ENCODE measurements at regions not wholly inside any gene's neighbourhood (a gene's known extent, or its start where the extent isn't known, plus 50 kb on each side); places are given as distances from the start of the nearest gene placed in this dataset.

GRCh38 chr5:133888625-133888991 is 79.8 kb downstream of the C5orf15 start:
- TF ChIP-seq, protein P1, sequence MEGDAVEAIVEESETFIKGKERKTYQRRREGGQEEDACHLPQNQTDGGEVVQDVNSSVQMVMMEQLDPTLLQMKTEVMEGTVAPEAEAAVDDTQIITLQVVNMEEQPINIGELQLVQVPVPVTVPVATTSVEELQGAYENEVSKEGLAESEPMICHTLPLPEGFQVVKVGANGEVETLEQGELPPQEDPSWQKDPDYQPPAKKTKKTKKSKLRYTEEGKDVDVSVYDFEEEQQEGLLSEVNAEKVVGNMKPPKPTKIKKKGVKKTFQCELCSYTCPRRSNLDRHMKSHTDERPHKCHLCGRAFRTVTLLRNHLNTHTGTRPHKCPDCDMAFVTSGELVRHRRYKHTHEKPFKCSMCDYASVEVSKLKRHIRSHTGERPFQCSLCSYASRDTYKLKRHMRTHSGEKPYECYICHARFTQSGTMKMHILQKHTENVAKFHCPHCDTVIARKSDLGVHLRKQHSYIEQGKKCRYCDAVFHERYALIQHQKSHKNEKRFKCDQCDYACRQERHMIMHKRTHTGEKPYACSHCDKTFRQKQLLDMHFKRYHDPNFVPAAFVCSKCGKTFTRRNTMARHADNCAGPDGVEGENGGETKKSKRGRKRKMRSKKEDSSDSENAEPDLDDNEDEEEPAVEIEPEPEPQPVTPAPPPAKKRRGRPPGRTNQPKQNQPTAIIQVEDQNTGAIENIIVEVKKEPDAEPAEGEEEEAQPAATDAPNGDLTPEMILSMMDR (IDR thresholded peaks at IDR 0.05): no peak
- TF ChIP-seq POLR2A (IDR thresholded peaks at IDR 0.05): no peak
